ENCODE measurements at regions not wholly inside any gene's neighbourhood (a gene's known extent, or its start where the extent isn't known, plus 50 kb on each side); places are given as distances from the start of the nearest gene placed in this dataset.
"Not testable (repeated sequence)": the region's sequence is repeated elsewhere in the genome, so short reads cannot be mapped to it uniquely, and the experiment has no call there.

GRCh38 chr11:23932485-23932898 lies 564.4 kb upstream of the LUZP2 start:
- intact Hi-C loops (cut with DNase I): no loop called here
- Histone ChIP-seq H3K9me3 (ENCODE audit: control insufficient read depth, low read length) (no peaks in the 10 kb centered on the region), H3K4me1 (ENCODE audit: control insufficient read depth, insufficient read depth, low read length) (no peaks in the 10 kb centered on the region), H3K27ac (ENCODE audit: low read length) (no peak overlapping the region), H3K27me3 (ENCODE audit: control insufficient read depth, insufficient read depth) (no peaks in the 10 kb centered on the region), H3K4me3 (ENCODE audit: low read length) (no peak overlapping the region)
- DNase-seq (no peak), ATAC-seq (no peak)

- intact Hi-C loops (cut with DNase I): no loop called here
- whole genome bisulfite sequencing: 71% methylated on average over 9 of the region's 9 CpGs
- ATAC-seq (no peak), DNase-seq (no peak)
- no peak overlapping the region for H3K4me3 ChIP-seq (ENCODE audit: low read length)
- no peaks in the 10 kb centered on the region for H3K27me3 ChIP-seq (ENCODE audit: control insufficient read depth, insufficient read depth)
- no peak overlapping the region for H3K27ac ChIP-seq (ENCODE audit: low read length)
- H3K9me3 ChIP-seq (ENCODE audit: control insufficient read depth, low read length): no peaks in the 10 kb centered on the region
- H3K4me1 ChIP-seq (ENCODE audit: control insufficient read depth, insufficient read depth, low read length): no peaks in the 10 kb centered on the region
These were observed 563.1 kb upstream of the LUZP2 start for GRCh38 chr11:23933721-23934120.

DNA sequence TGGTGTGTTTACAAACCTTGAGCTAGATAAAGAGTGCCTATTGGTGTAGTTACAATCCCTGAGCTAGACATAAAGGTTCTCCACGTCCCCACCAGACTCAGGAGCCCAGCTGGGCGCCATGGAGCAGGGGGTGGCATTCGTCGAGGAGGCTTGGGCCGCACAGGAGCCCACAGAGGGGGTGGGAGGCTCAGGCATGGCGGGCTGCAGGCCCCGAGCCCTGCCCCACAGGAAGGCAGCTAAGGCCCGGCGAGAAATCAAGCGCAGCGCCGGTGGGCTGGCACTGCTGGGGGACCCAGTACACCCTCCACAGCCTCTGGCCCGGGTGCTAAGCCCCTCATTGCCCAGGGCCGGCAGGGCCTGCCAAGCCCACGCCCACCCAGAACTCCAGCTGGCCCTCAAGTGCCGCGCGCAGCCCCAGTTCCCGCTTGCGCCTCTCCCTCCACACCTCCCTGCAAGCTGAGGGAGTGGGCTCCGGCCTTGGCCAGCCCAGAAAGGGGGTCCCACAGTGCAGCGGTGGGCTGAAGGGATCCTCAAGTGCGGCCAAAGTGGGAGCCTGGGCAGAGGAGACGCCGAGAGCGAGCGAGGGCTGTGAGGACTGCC lies 562.1 kb upstream of the LUZP2 start:
- 95% methylated on average over 27 of the region's 27 CpGs for WGBS

GRCh38 chr11:23942117-23942815 lies 554.6 kb upstream of the LUZP2 start:
- ATAC-seq; H3K9me3 ChIP-seq (ENCODE audit: control insufficient read depth, low read length); H3K27me3 ChIP-seq (ENCODE audit: control insufficient read depth, insufficient read depth); H3K4me3 ChIP-seq (ENCODE audit: low read length); intact Hi-C loops (cut with DNase I); H3K27ac ChIP-seq (ENCODE audit: low read length); DNase-seq; H3K4me1 ChIP-seq (ENCODE audit: control insufficient read depth, insufficient read depth, low read length): not testable (repeated sequence)
- 88% methylated on average over 31 of the region's 31 CpGs for WGBS

More for the DNA sequence above, 562.1 kb upstream of the LUZP2 start:
- H3K27ac ChIP-seq (ENCODE audit: low read length); intact Hi-C loops (cut with DNase I); H3K9me3 ChIP-seq (ENCODE audit: control insufficient read depth, low read length); ATAC-seq; DNase-seq; H3K27me3 ChIP-seq (ENCODE audit: control insufficient read depth, insufficient read depth); H3K4me3 ChIP-seq (ENCODE audit: low read length); H3K4me1 ChIP-seq (ENCODE audit: control insufficient read depth, insufficient read depth, low read length): not testable (repeated sequence)

DNA sequence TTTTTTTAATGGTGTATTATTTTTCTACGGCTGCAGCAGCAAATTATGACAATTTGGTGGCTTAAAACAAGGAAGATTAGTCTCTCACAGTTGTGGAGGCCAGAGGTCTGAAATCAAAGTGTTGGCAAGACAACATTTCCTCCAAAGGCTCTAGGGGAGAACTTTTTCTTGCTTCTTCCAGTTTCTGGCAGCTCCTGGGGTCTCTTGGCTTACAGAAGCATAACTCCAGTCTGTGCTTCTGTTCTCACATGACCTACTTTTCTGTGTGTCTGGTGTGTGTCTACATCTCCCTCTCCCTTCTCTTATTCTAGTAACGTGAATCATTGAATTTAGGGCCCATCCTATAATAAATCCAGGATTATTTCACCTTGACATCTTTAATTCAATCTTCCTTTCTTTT lies 551.9 kb upstream of the LUZP2 start:
- Histone ChIP-seq H3K4me3 (ENCODE audit: low read length) (no peak overlapping the region), H3K27ac (ENCODE audit: low read length) (no peak overlapping the region), H3K4me1 (ENCODE audit: control insufficient read depth, insufficient read depth, low read length) (no peaks in the 10 kb centered on the region), H3K27me3 (ENCODE audit: control insufficient read depth, insufficient read depth) (no peaks in the 10 kb centered on the region), H3K9me3 (ENCODE audit: control insufficient read depth, low read length) (no peaks in the 10 kb centered on the region)
- peak in 1 of 2 donors; percentile 72 for ATAC-seq
- 44% methylated on average over 2 of the region's 2 CpGs for WGBS
- peak in 2 of 3 donors; percentile 27 to 57 for DNase-seq
- intact Hi-C loops (cut with DNase I): no loop called here

DNA sequence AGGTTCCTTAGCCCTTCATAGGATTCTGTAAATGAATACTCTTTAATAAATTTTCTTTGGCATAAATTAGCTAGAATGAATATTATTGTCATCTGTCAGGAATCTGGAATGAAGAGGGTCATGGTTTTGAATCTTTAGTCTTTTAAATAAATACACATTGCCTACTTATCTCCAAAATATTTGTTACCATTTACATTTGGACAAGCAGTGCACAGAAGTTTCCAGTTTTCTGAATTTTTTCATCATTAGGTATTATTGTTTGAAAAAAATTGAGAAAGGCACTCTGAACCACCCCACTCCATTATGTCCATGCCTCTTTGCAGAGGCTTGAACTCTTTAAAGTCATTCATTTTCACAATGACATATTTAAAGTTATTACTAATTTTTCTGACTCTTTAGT lies 549.0 kb upstream of the LUZP2 start:
- no peak overlapping the region for H3K4me3 ChIP-seq (ENCODE audit: low read length)
- DNase-seq: no peak
- H3K9me3 ChIP-seq (ENCODE audit: control insufficient read depth, low read length): no peaks in the 10 kb centered on the region
- no peaks in the 10 kb centered on the region for H3K27me3 ChIP-seq (ENCODE audit: control insufficient read depth, insufficient read depth)
- ATAC-seq: no peak
- intact Hi-C loops (cut with DNase I): no loop called here
- no peak overlapping the region for H3K27ac ChIP-seq (ENCODE audit: low read length)
- no peaks in the 10 kb centered on the region for H3K4me1 ChIP-seq (ENCODE audit: control insufficient read depth, insufficient read depth, low read length)

- H3K4me1 ChIP-seq (ENCODE audit: control insufficient read depth, insufficient read depth, low read length): no peaks in the 10 kb centered on the region
- H3K27ac ChIP-seq (ENCODE audit: low read length): no peak overlapping the region
- no peak overlapping the region for H3K4me3 ChIP-seq (ENCODE audit: low read length)
- 72% methylated on average over 2 of the region's 2 CpGs for WGBS
- intact Hi-C loops (cut with DNase I): no loop called here
- DNase-seq: no peak
- no peaks in the 10 kb centered on the region for H3K27me3 ChIP-seq (ENCODE audit: control insufficient read depth, insufficient read depth)
- no peaks in the 10 kb centered on the region for H3K9me3 ChIP-seq (ENCODE audit: control insufficient read depth, low read length)
- ATAC-seq: no peak
These were observed 548.0 kb upstream of the LUZP2 start for GRCh38 chr11:23948851-23949250.

- H3K4me3 ChIP-seq (ENCODE audit: low read length): no peak overlapping the region
- no peaks in the 10 kb centered on the region for H3K4me1 ChIP-seq (ENCODE audit: control insufficient read depth, insufficient read depth, low read length)
- no peak overlapping the region for H3K27ac ChIP-seq (ENCODE audit: low read length)
- H3K27me3 ChIP-seq (ENCODE audit: control insufficient read depth, insufficient read depth): no peaks in the 10 kb centered on the region
- no peaks in the 10 kb centered on the region for H3K9me3 ChIP-seq (ENCODE audit: control insufficient read depth, low read length)
- no peak for ATAC-seq
- intact Hi-C loops (cut with DNase I): no loop called here
- no peak for DNase-seq
- 80% methylated on average over 2 of the region's 2 CpGs for WGBS
These were observed 542.7 kb upstream of the LUZP2 start for GRCh38 chr11:23953951-23954710.

GRCh38 chr11:23954730-23955129 lies 542.1 kb upstream of the LUZP2 start:
- no peak for ATAC-seq
- no peak for DNase-seq
- Histone ChIP-seq H3K27me3 (ENCODE audit: control insufficient read depth, insufficient read depth) (no peaks in the 10 kb centered on the region), H3K27ac (ENCODE audit: low read length) (no peak overlapping the region), H3K4me1 (ENCODE audit: control insufficient read depth, insufficient read depth, low read length) (no peaks in the 10 kb centered on the region), H3K4me3 (ENCODE audit: low read length) (no peak overlapping the region), H3K9me3 (ENCODE audit: control insufficient read depth, low read length) (no peaks in the 10 kb centered on the region)
- WGBS: 74% methylated on average over 3 of the region's 3 CpGs
- intact Hi-C loops (cut with DNase I): no loop called here

DNA sequence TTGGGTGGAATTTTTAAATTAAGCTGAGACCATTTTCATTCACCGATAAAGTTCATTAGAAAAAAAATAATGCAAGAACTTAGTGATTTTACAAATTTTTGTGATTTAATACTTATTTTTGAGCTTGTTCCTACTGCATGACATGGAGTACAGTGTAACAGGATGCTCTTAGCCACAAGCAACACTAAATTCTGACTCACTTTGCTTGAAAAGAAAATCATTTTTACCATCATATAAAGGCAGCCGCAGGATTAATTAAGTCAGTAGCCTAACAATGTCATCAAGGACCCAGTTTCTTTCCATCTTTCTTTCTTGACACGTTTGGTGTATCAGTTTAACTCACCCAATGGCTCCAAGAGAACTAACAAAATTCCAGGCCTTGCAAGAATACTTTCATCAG lies 540.3 kb upstream of the LUZP2 start:
- Histone ChIP-seq H3K27ac (ENCODE audit: low read length) (no peak overlapping the region), H3K9me3 (ENCODE audit: control insufficient read depth, low read length) (no peaks in the 10 kb centered on the region), H3K4me1 (ENCODE audit: control insufficient read depth, insufficient read depth, low read length) (no peaks in the 10 kb centered on the region), H3K4me3 (ENCODE audit: low read length) (no peak overlapping the region), H3K27me3 (ENCODE audit: control insufficient read depth, insufficient read depth) (no peaks in the 10 kb centered on the region)
- no peak for ATAC-seq
- WGBS: 84% methylated on average over 3 of the region's 3 CpGs
- no peak for DNase-seq
- intact Hi-C loops (cut with DNase I): no loop called here

- ATAC-seq: no peak
- 87% methylated on average over 4 of the region's 4 CpGs for whole genome bisulfite sequencing
These were observed 539.5 kb upstream of the LUZP2 start for GRCh38 chr11:23957314-23957713.

More at GRCh38 chr11:23957314-23957713, 539.5 kb upstream of the LUZP2 start:
- Histone ChIP-seq H3K27me3 (ENCODE audit: control insufficient read depth, insufficient read depth) (no peaks in the 10 kb centered on the region), H3K9me3 (ENCODE audit: control insufficient read depth, low read length) (no peaks in the 10 kb centered on the region), H3K4me3 (ENCODE audit: low read length) (no peak overlapping the region), H3K27ac (ENCODE audit: low read length) (no peak overlapping the region), H3K4me1 (ENCODE audit: control insufficient read depth, insufficient read depth, low read length) (no peaks in the 10 kb centered on the region)
- no peak for DNase-seq
- intact Hi-C loops (cut with DNase I): no loop called here

Measured in right cardiac atrium (tissue), 5 donors.